ENCODE measurements at regions not wholly inside any gene's neighbourhood (a gene's known extent, or its start where the extent isn't known, plus 50 kb on each side); places are given as distances from the start of the nearest gene placed in this dataset.

DNA sequence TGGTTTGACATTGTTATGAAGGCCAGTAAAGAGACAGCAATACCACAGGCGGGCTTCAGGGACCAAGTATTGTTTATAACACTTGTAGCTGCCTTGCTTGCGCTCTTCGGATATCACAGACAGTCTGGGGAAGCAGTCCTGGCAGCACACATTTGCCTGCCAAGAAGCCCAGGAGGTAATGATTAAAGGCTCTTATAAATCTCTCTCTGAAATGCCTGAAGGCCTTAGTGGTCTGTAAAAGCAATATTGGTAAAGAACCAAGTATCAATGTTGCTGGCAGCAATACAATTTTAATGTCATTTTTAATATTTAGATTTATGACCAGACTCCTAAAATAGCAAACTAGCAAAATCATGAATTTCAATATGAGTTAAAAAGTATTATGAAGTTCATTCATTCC lies 1312.4 kb downstream of the PCDH9 start:
- H3K4me3 ChIP-seq (ENCODE audit: low read depth, low read length) = no peak overlapping the region
- DNase-seq (ENCODE audit: low read depth) = no peak
- TF ChIP-seq, protein P1, sequence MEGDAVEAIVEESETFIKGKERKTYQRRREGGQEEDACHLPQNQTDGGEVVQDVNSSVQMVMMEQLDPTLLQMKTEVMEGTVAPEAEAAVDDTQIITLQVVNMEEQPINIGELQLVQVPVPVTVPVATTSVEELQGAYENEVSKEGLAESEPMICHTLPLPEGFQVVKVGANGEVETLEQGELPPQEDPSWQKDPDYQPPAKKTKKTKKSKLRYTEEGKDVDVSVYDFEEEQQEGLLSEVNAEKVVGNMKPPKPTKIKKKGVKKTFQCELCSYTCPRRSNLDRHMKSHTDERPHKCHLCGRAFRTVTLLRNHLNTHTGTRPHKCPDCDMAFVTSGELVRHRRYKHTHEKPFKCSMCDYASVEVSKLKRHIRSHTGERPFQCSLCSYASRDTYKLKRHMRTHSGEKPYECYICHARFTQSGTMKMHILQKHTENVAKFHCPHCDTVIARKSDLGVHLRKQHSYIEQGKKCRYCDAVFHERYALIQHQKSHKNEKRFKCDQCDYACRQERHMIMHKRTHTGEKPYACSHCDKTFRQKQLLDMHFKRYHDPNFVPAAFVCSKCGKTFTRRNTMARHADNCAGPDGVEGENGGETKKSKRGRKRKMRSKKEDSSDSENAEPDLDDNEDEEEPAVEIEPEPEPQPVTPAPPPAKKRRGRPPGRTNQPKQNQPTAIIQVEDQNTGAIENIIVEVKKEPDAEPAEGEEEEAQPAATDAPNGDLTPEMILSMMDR (IDR thresholded peaks at IDR 0.05; ENCODE audit: insufficient read depth, low read depth, low read length, missing control alignments) = no peak

DNA sequence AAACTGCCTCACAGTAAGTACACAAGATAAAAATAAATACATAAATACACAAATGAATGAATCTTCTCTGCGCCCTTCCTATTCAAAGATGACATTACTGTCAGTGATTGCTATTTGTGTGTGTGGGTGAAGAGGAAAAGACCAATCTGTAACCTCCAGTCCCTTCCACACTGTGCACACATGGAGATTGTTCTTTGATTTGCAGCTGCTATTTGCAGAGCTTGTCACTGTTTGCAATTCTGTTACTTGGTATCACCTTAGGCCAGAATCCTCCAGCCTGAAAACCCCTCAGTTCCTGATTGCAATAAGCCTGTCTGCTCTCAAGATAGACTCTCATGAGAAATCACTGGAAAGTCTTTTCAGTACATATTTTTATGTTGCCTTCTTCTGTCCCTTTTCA lies 1314.9 kb downstream of the PCDH9 start:
- DNase-seq (ENCODE audit: low read depth) = no peak
- TF ChIP-seq, protein P1 (IDR thresholded peaks at IDR 0.05; ENCODE audit: insufficient read depth, low read depth, low read length, missing control alignments) = no peak
- no peak overlapping the region for H3K4me3 ChIP-seq (ENCODE audit: low read depth, low read length)

DNA sequence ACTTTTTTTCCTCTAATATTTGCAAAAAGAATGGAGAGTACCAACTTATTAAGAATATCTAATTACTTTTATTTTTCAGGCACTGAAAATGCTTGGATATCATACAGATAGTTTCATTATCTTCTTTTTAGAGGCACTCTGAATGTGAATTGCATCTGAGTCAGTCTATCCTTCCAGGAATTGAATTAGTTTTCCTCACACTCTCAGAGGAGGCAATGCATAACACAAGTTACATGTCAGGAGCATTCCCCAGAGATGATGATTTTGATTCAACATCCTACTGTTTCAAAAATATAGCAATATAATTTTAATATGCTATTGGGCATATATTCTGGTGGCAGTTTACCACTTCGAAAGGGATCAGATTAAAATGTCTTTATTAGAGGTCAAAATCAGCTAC lies 1315.4 kb downstream of the PCDH9 start:
- H3K4me3 ChIP-seq (ENCODE audit: low read depth, low read length) = no peak overlapping the region
- TF ChIP-seq, protein P1 (IDR thresholded peaks at IDR 0.05; ENCODE audit: insufficient read depth, low read depth, low read length, missing control alignments) = no peak
- no peak for DNase-seq (ENCODE audit: low read depth)

DNA sequence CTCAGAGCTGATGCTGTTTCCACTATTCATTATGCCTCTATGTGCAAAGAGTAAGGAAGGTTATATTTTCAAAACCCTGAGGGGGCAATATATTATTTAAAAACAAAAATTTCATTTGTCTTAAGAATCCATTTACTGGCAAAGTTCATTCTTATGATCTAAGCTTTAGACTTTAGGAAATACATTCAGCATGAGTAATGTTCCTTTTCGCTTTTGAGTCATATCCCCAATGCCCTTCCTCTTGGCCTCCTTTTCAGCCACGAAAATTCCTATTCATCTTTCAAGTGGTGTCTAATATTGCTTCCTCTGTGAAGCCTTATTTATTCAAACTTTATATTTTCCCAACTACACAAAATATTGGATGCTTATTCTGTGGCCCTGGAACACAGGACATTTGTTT lies 1317.0 kb downstream of the PCDH9 start:
- no peak for DNase-seq (ENCODE audit: low read depth)
- no peak overlapping the region for H3K4me3 ChIP-seq (ENCODE audit: low read depth, low read length)

DNA sequence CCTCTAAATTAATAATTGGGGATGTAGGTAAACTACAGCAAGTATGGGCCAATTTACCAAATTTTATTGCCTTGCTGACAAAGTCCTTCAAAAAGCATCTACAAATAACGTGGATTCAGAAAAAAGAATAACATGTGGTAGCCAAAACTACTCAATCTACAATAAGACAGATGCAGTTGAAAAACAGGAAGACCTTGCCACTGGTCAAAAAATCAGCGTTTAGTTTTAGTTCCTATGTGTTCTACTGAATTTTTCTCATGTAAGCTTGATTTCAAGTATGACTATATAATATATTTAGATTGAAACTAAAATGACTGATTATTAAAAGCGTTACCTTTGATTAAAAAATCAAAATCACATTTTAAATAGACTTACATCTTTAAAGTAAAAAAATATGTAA lies 1317.6 kb downstream of the PCDH9 start:
- DNase-seq (ENCODE audit: low read depth) = no peak
- TF ChIP-seq, protein P1 (IDR thresholded peaks at IDR 0.05; ENCODE audit: insufficient read depth, low read depth, low read length, missing control alignments) = no peak
- H3K4me3 ChIP-seq (ENCODE audit: low read depth, low read length) = no peak overlapping the region

More for the DNA sequence above, 1317.0 kb downstream of the PCDH9 start:
- TF ChIP-seq, protein P1 (IDR thresholded peaks at IDR 0.05; ENCODE audit: insufficient read depth, low read depth, low read length, missing control alignments) = no peak

DNA sequence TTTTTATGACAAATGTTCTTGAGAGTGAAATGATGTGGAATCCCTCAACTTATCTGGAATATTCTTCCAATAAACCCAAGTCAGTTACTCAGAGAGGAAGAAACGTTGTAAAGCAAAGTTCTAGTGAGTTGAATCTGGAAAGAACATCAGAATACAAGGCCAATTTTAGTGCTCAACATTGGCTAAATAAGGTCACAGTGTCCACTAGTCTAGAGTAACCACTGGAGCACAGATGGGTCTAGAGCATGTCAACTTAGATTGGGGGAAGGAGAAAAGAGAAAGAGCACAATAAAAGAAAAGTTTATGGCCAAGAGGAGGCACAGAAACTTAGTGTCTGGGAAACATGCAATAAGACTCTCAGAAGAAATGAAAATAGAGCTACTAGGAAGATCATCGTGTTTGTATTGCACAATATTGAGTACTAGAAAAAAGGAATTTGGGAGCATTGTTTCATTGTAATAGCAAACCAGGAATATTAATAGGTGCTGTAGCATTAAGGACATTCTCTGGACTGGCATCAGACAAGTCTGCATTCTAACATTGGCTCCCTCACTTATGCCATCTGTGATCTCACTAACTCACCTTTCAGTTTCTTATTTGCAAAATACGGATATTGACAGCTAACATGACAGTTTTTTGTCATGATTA lies 1318.5 kb downstream of the PCDH9 start:
- DNase-seq (ENCODE audit: low read depth) = no peak
- H3K4me3 ChIP-seq (ENCODE audit: low read depth, low read length) = no peak overlapping the region
- TF ChIP-seq, protein P1 (IDR thresholded peaks at IDR 0.05; ENCODE audit: insufficient read depth, low read depth, low read length, missing control alignments) = no peak

DNA sequence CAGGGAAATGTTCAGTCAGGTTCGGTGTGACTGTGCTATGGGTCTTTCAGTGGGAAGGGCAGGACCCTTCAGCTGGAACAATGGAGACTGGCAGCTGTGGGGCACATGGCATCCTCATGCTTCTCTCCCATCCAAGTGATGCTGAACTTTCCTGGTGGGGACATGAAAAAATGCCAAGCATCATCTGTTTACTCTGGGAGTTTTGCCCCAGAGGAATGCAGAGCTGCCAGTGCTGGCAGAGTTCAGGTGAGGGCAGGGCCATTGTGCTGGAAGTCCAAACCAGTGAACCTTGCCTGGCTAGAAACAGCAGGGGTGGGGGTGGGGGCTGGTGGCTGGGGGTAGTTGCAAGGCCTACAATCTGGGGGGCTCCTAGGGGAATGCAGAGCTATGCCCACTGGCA lies 1320.6 kb downstream of the PCDH9 start:
- no peak for DNase-seq (ENCODE audit: low read depth)
- TF ChIP-seq, protein P1 (IDR thresholded peaks at IDR 0.05; ENCODE audit: insufficient read depth, low read depth, low read length, missing control alignments) = no peak
- no peak overlapping the region for H3K4me3 ChIP-seq (ENCODE audit: low read depth, low read length)
